HG03095 (cell line): ENCODE measurements at regions not wholly inside any gene's neighbourhood (a gene's known extent, or its start where the extent isn't known, plus 50 kb on each side); places are given as distances from the start of the nearest gene placed in this dataset.
"Not testable (repeated sequence)": the region's sequence is repeated elsewhere in the genome, so short reads cannot be mapped to it uniquely, and the experiment has no call there.

Experiments
- ATAC-seq: cut with Tn5 transposase; IDR thresholded peaks from one replicate; pipeline ENCODE4 v1.9.1; 2021; ENCODE audit warnings: moderate library complexity; ENCODE audit not compliant: unreplicated experiment

- ATAC-seq: no peak
Measured at GRCh38 chr13:73815796-73816195, 318.4 kb downstream of the KLF12 start.

GRCh38 chr13:73810647-73811046, 323.6 kb downstream of the KLF12 start:
- no peak for ATAC-seq

GRCh38 chr13:73809561-73809960, 324.6 kb downstream of the KLF12 start:
- no peak for ATAC-seq

- ATAC-seq: no peak
Measured at GRCh38 chr13:73808318-73808717, 325.9 kb downstream of the KLF12 start.

GRCh38 chr13:73805326-73805958, 328.8 kb downstream of the KLF12 start:
- not testable (repeated sequence) for ATAC-seq

- ATAC-seq: no peak
Measured at GRCh38 chr13:73803997-73804396, 330.2 kb downstream of the KLF12 start.

- no peak for ATAC-seq
Measured at GRCh38 chr13:73800011-73800410, 334.2 kb downstream of the KLF12 start.

GRCh38 chr13:73794755-73795154, 339.4 kb downstream of the KLF12 start:
- no peak for ATAC-seq

GRCh38 chr13:73793361-73793760, 340.8 kb downstream of the KLF12 start:
- ATAC-seq: no peak

GRCh38 chr13:73792796-73793195, 341.4 kb downstream of the KLF12 start:
- ATAC-seq: no peak

GRCh38 chr13:73782450-73783449, 351.5 kb downstream of the KLF12 start:
- no peak for ATAC-seq

GRCh38 chr13:73781384-73781783, 352.8 kb downstream of the KLF12 start:
- no peak for ATAC-seq

GRCh38 chr13:73779881-73780280, 354.3 kb downstream of the KLF12 start:
- no peak for ATAC-seq

GRCh38 chr13:73778242-73778864, 355.9 kb downstream of the KLF12 start:
- no peak for ATAC-seq

- ATAC-seq: no peak
Measured at GRCh38 chr13:73777134-73777533, 357.1 kb downstream of the KLF12 start.

- no peak for ATAC-seq
Measured at GRCh38 chr13:73776151-73776785, 357.9 kb downstream of the KLF12 start.

- no peak for ATAC-seq
Measured at GRCh38 chr13:73773168-73773549, 361.0 kb downstream of the KLF12 start.

GRCh38 chr13:73772449-73773167, 361.6 kb downstream of the KLF12 start:
- ATAC-seq: no peak

- ATAC-seq: no peak
Measured at GRCh38 chr13:73767747-73768315, 366.4 kb downstream of the KLF12 start.

- ATAC-seq: no peak
Measured at GRCh38 chr13:73767191-73767741, 366.9 kb downstream of the KLF12 start.
